OCI-M2 (cell line): ENCODE measurements at regions not wholly inside any gene's neighbourhood (a gene's known extent, or its start where the extent isn't known, plus 50 kb on each side); places are given as distances from the start of the nearest gene placed in this dataset.
"Not testable (repeated sequence)": the region's sequence is repeated elsewhere in the genome, so short reads cannot be mapped to it uniquely, and the experiment has no call there.

Source experiments
- DNase-seq: peaks from one replicate; lab custom pipeline; 2025; ENCODE audit not compliant: unreplicated experiment; lab: John Stamatoyannopoulos, UW

DNA sequence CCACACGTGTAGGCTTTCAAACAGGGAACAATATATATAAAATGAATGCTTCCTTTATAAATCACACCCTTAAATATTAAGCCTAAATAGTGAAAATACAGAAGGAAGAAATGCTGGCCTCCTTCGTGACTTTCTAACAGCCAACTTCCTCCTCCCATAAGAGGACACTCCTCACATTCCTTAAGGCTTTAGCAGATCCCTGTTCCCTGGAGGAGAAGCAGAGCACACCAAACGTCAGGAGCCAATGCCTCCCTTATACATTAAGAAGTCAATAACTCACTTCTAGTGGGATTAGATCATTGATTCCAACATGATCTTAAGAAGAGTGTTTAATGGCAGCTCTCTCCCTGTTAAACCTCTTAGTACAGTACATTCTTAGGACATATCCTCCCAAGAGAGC, 108.4 kb upstream of the FAM241A start:
- no peak for DNase-seq

DNA sequence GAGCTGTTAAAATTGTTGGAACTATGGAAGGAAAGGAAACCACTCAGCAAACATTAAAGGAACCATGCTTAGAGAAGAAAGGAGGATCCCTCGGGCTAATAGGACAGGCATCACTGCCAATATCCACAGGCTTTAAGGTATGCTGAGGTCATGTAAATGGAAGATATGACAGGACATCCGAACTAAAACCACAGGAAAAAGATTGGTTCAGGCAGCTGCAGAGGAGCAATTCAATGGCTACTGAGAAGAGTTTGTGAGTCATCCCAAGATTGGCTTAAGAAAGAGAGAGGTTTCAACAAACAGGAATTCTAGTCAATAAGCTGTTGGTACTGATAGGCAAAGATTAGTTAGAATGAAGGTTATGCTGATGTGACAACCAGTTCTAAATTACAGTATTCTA, 106.4 kb upstream of the FAM241A start:
- no peak for DNase-seq

DNA sequence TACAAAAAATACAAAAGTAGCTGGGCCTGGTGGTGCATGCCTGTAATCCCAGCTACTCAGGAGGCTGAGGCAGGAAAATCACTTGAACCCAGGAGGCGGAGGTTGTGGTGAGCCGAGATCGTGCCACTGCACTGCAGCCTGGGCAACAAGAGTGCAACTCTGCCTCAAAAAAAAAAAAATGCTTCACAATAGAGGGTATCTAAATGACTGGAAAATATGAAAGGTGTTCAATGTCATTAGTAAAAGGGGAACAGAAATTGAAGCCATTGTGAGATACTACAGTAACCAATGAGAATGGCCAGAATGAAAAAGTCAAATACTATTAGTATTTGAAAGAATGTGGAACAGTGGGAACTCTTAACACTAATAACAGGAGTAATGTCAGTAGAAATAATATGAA, 96.1 kb upstream of the FAM241A start:
- not testable (repeated sequence) for DNase-seq

DNA sequence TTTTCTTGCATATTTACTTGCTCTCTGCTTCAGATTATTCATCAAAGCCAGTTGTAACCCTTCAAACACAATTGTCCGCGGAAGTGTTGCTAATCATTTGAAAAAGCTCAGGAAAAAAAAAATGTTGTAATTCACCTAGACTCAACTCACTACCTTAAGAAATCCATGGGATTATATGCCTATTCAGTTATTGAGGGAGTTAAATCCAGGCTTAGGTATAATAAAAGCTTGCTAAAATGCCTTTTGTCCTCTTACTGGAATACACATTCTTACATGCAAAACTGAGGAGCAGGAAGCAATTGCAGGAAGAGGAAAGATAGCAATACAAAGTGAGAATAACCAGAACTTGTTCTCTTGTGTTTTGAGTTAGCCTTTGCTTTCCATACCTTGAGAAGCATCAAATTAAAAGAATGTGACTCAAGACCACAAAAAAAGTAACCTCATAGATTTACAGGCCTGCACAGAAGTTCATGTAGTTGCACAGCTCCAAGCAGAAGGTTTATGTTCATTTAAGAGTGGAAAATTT, 91.4 kb upstream of the FAM241A start:
- DNase-seq: no peak

DNA sequence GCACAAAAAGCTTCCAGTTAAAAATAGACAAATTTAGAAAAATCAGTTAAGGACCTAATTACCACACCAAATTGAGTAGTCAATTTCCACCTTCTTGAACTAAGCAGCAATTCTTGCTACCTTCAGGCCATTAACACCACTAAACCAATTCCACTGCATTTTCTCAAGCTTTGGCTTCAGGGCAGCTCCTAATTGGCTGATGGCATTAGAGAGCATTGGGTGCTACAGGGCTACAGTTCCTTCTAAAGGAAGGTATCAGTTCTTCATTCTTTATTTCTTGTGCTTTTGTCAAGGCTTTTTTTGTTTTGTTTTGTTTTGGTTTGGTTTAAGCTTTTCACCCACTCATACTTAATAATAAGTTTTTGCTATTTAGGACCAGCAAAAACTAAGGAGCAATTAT, 90.2 kb upstream of the FAM241A start:
- no peak for DNase-seq

DNA sequence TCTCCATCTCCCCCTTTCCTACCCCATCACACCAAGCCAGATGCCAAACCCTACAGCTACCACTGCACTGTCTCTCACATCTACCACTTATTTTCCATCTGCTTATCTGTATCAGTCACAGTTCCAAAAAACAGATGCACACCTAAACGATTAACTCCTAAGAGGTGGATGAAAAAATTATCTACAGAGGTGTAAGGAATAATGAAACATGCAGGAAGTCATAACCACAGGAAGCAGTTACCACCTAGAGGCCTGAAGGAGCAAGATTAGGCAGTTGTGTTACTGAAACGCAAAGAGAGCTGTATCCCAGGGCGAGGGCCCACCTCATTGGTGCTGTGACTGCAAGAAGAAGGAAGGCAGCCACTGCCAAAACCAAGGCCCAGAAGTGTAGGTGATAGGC, 87.8 kb upstream of the FAM241A start:
- no peak for DNase-seq

DNA sequence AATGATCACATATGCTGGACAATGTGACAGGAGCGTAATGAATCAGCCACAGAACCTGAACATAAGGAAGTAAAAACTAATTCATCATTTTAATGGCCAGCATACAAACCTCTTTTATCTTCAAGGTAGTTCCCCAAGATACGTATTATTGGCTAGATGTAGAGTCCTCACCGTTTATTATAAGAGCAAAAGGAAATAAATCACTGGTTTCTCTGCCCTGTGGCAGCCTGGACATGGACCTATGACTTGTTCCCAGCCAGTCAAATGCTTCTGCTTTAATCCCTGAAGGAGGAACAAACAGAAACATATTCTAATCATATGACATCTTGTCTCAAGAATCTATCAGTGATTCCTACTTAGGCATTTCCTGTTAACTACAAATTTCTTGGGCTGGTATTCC, 86.8 kb upstream of the FAM241A start:
- DNase-seq: no peak

DNA sequence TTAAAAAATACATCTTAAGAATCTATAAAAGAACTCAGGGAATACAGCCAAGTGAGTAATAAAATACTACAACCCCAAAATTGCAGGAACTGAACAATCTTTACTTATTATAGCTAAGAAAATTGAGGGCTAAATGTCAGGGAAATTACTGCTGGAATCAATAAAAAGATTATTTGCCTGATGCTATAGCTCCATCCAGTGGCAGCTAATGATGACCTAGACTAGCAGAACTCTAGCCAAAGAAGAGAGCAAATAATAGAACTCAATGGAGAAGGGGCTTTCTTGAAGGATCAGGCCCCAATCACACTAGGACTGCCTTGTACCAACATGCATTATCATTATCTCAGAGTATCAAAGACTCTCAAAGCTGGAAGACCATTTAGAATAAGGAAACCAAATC, 85.0 kb upstream of the FAM241A start:
- DNase-seq: peak; percentile 22

DNA sequence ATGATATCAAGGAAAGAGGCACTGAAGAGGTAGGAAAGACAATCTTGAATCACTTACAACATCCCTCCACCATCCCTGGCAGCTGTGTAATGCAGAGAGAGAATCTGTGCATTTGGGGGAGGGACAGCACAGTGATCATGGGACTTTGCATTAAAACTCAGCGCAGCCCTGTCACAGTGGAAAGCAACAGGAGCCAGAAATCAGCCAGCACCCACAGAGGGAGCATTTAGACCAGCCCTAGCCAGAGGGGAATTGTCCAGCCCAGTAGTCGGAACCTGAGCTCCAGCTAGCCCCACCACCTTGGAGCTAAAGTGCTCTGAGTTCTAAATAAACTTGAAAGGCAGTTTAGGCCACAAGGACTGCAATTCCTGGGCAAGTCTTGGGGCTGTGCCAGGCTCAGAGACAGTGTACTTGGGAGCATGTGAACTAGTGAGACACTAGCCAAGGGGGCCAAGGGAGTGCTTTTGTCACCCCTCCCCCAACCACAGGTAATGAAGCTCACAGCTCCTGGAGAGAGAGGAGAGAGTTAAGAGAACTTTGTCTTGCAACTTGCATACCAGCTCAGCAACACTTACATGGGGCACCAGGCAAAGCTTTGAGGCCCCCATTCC, 83.9 kb upstream of the FAM241A start:
- DNase-seq: no peak

DNA sequence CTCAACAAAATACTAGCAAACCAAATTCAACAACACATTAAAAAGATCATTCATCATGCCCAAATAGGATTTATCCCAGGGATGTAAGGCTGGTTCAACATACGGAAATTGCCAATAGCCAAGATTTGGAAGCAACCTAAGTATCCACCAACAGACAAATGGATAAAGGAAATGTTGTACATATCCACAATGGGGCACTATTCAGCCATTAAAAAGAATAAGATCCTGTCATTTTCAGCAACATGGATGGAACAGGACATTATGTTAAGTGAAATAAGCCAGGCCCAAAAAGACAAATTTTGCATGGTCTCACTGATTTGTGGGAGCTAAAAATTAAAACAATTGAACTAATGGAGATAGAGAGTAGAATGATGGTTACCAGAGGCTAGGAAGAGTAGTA, 82.0 kb upstream of the FAM241A start:
- no peak for DNase-seq

DNA sequence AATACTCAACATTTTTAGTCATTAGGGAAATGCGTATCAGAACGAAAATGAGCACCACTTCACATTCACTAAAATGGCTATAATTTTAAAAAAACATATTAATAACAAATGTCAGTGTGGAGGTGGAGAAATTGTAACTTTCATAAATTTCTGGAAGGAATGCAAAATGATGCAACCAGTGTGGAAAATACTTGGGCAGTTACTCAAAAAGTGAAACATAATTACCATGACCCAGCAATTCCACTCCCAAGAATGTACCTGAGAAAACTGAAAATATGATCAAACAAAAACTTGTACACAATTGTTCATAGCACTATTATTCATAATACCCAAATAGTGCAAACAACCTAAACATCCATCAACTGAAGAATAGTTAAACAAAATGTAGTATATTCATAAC, 76.1 kb upstream of the FAM241A start:
- no peak for DNase-seq

DNA sequence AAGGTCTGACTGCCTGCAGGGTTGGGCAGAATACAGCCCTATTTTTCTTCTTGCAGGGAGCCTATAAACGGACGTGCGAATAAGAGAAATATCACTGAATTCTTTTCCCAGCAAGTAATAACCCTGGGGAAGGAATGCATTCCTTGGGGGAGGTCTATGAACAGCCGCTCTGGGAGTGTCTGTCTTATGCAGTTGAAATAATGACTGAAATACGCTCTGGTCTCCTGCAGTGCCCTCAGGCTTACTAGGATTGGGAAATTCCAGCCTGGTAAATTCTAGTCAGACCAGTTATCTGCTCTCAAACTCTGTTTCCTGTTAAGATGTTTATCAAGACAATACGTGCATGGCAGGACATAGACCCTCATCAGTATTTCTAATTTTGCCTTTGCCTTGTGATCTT, 72.1 kb upstream of the FAM241A start:
- no peak for DNase-seq

DNA sequence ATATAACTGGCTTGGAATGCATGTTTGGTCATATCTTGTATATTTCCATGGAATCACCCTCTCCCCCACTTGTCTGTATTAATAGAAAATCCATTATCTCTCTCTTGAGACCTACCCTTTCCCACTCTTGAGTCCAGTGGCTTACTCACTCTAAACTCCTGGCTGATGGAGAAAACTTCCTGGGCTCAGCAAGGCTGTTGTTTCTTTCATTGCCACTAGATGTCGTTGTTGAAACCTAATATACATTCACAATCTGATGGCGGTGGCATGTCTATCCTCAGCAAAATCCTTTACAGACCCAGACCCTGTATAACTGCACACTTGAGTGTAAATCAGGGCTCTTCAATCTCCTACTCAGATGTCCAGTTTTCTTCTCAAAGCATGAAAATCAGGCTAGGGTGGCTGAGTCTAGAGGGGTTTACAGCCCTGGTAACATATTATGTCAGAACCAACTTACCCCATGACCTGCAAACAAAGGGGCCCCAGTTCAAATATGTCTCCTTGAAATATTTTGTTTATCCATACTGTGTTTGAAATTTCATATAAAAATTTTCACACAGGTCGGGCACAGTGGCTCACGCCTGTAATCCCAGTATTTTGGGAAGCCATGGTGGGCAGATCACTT, 70.0 kb upstream of the FAM241A start:
- DNase-seq: peak; percentile 1

DNA sequence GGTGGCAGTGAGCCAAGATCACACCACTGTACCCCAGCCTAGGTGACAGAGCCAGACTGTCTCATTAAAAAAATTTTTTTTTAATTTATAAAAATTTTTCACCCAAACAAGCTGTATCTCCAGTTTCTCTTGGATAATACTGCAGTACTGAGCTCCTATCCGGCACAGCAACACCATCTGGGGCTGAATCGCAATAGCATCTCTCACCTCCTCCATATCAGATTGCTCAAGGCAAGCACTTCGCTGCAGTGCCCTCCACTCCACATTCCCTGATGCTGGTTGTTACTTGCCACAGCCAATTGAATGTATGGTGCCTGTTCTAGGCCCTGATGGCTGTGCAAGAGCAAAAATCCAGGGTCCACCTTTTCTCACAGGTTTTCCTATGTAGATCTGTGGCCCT, 69.3 kb upstream of the FAM241A start:
- no peak for DNase-seq

DNA sequence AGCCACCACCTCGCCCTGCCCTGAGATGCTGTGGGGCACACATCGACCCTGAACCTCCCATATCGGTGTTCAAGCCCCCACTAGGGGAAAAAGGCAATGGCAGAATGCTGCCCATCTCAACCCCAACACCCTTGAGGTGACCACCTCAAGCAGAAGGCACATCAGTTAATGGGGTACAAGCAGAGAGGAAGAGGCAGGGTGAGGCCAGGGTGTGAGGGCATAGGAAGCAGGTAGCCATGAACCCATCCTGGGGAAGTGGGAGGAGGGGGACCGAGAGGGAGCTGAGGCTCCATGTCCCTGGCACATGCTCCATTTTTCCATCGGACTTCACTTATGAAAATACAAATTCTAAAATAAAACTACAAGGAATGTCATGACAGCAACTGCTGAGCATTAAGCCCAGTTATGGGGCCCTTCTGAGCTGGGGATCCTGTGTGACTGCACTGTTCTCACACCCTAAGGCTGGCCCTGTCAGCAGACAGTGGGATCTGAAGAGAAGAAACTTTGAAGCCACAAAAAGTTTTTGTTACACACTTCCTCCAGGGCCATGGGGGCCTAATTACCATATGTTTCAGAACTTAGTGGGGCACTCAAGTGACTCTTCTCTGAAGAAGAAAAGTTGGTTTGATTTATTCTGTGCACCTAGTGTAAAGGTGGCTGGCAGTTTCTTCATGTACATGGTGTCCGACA, 68.2 kb upstream of the FAM241A start:
- DNase-seq: no peak

DNA sequence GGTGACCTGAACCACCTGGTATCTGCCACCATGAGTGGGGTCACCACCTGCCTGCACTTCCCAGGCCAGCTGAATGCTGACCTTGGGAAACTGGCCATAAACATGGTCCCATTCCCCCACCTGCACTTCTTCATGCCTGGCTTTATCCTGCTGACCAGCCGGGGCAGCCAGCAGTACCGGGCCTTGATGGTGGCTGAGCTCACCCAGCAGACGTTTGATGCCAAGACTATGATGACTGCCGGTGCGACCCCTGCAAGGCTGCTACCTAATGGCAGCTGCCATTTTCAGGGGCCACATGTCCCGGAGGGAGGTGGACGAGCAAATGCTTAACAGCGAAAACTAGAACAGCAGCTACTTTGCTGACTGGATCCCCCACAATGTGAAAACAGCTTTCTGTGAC, 67.5 kb upstream of the FAM241A start:
- no peak for DNase-seq

DNA sequence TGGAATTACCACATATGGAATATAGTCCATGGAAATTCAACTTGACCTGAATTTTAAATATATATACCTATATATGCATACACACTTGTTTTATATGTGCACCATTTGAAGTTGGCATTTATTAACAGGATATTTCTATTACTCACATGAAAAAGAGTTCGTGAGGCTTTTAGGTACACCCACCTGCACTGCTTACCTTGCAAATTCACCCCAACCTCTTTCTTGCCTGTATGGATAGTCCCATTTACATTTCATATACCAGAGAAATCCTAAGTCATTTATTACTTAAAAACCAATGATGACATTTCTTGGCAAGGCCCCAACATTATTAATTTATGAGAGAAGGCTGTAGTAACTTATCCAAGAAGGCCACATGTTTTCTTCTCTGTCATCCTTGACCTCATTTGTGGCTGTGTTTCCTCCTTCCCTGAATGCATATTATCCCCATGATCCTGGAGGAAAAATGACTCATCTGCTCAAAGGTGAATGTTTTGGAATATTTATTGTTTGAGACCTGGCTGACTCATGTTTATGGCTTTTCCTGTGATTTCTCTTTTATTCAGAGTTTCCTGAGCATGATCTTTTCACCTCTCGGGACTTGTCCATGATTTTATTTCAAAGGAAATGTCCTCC, 62.2 kb upstream of the FAM241A start:
- DNase-seq: no peak

DNA sequence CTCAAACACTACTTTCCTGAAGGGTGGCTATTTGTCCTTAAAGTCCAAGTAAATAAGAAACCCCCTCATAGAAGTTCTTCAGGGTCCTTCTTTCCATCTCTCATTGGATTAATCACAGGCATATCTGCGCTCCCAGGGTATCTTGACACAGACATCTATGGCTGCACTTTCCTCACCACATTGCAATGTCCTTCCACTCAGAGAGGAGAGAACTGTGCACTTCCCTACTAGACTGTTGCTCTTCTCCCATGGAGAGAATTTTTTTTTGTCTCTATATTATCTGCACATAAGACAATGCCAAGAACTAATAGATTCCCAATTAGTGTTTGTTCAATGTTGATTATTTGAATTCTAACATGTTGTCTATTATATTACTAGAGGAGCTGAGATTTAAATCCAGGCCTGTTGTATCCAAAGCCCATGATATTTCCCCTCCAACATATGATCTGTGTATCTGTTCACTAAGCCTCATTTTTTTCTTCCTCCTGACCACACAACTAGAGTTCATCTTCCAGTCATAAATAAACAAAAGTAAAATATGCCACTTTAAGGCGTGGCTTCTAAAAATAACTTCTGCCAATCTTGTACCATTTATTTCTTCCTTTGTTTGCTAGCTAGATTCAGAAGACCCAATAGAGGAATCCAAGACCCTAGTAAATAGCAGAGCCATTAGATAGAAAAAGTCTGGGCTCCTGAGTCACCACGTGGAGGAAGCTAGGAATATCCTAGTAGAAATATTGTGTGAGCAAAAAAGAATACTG, 61.5 kb upstream of the FAM241A start:
- DNase-seq: no peak

DNA sequence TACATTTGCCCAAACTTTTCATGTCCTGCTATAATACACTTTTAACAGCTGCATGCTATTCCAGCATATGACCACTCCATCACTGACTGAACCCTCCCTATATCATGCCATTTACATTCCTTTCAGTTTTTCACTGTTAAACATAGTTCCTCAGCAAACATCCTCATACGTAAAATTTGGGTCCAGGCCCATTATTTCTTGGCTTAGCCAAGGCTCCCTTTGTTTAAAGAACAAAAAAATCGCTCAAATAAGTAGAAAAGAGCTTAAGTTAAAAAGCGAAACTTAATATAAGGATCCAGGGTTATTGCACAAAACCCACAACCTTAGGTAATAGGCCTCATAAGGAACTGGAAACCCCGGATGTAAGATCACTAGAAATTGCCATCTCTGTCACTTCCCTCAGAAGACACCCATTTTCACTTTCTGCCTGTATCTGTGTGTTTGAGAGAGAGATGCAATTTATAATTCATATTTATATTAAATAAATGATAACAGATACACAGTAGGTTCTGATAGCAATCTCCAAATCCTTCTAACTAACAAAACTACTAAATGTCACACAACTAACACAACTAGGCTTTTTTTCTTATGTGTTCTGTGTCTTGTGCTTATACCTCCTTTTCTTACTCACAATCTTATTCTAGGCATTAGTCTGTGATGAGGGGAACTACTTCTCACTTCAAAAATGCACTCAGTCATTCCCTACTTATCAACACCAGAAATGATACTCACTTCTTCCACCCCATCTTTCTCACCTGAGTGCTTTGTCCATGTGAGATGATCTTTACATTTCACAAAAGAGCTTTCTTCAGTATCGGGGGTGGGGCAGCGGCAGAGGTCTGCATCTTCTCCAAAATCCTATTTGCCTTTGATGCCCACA, 59.9 kb upstream of the FAM241A start:
- DNase-seq: no peak

DNA sequence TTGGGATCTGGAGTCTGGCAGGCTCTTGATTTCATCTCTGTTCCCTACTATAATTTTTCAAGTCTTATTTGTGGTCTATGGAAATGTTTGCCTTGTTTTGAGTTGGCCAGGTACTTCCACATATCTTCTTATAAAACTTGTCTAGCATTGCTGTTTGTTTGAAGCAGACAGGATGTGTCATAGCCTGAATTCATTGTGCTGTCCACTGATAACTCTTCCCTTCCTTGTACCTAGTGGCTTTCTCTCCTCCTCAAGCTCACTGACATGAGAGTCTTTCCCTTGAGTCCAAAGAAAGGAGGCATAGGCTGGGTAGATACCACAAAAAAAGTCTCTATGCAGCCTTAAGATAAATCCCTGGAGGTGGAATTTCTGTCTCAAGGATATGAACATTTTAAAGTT, 59.2 kb upstream of the FAM241A start:
- no peak for DNase-seq
